ENCODE measurements at regions not wholly inside any gene's neighbourhood (a gene's known extent, or its start where the extent isn't known, plus 50 kb on each side); places are given as distances from the start of the nearest gene placed in this dataset.

- no peak for TF ChIP-seq CTCF (IDR thresholded peaks at IDR 0.05)
- no peak for TF ChIP-seq EZH2 (IDR thresholded peaks at IDR 0.05; ENCODE audit: borderline replicate concordance, insufficient read depth, low read depth, low read length, poor library complexity, severe bottlenecking)
These were observed 559.5 kb upstream of the IGFBP3 start for GRCh38 chr7:46480619-46481018.
